ENCODE measurements at regions not wholly inside any gene's neighbourhood (a gene's known extent, or its start where the extent isn't known, plus 50 kb on each side); places are given as distances from the start of the nearest gene placed in this dataset.

GRCh38 chr12:131574395-131574771 lies 136.5 kb upstream of the SFSWAP start:
- H3K27me3 ChIP-seq (ENCODE audit: control insufficient read depth, insufficient read depth, low read length): no peaks in the 10 kb centered on the region
- WGBS, 2 experiments (ENCODE audit: extremely low coverage in 2 of 2, insufficient read length in 1 of 2): 0% methylated on average over 4 of the region's 10 CpGs; no CpG with 5 or more reads in 1 of the 2 experiments
- no peak overlapping the region for H4K91ac ChIP-seq (ENCODE audit: insufficient read depth, low read depth, low read length)
- H2BK15ac ChIP-seq (ENCODE audit: low read depth, low read length): no peak overlapping the region
- CTCF ChIA-PET: interaction anchor here (0.6 kb wide), 1 partner anchor 645 kb away, joined by 3 read pairs; no protein-coding TSS in a partner anchor
- H2BK120ac ChIP-seq (ENCODE audit: low read depth, low read length): no peak overlapping the region
- H4K5ac ChIP-seq (ENCODE audit: low read depth, low read length): no peak overlapping the region
- no peaks in the 10 kb centered on the region for H4K20me1 ChIP-seq (ENCODE audit: insufficient read depth, low read length)
- no peak overlapping the region for H4K8ac ChIP-seq (ENCODE audit: low read depth in 2 of 2, low read length in 2 of 2)
- H2AK5ac ChIP-seq (ENCODE audit: low read depth, low read length): no peak overlapping the region
- ATAC-seq (ENCODE audit: low read depth) (no peak), DNase-seq (no peak)
- H3K23ac ChIP-seq (ENCODE audit: low read depth, low read length): no peak overlapping the region
- H3K56ac ChIP-seq (ENCODE audit: extremely low read depth, insufficient read depth, low read length): no peak overlapping the region
- H3K4me1 ChIP-seq (ENCODE audit: control insufficient read depth, insufficient read depth, low read length): no peaks in the 10 kb centered on the region
- in situ Hi-C loops (cut with MboI; ENCODE audit: low sequenced_read_pairs): no loop called here
- dilution Hi-C loops (cut with HindIII; ENCODE audit: low sequenced_read_pairs, unreplicated experiment): no loop called here
- no peak overlapping the region for H2BK5ac ChIP-seq (ENCODE audit: low read depth, low read length, poor library complexity, severe bottlenecking)
- H3K9me3 ChIP-seq (ENCODE audit: control insufficient read depth, insufficient read depth, low read length): peaks cover 19% of the 10 kb centered on the region; the same call in 1 of the 2 replicates
- H3K18ac ChIP-seq (ENCODE audit: low read depth, low read length): no peak overlapping the region
- BruUV-seq (replicated peaks): no TSS peak
- TF ChIP-seq RCOR1 (IDR thresholded peaks at IDR 0.05; ENCODE audit: insufficient replicate concordance, low read length): no peak
- no peak for TF ChIP-seq FOS (IDR thresholded peaks at IDR 0.05; ENCODE audit: low read depth, low read length)
- no peak for TF ChIP-seq BHLHE40 (IDR thresholded peaks at IDR 0.05; ENCODE audit: low read depth, low read length)
- TF ChIP-seq CHD1 (IDR thresholded peaks at IDR 0.05; ENCODE audit: low read depth, low read length): no peak
- no peak for TF ChIP-seq NFE2L2 (IDR thresholded peaks at IDR 0.05; ENCODE audit: low read depth, low read length)
- TF ChIP-seq SMC3 (IDR thresholded peaks at IDR 0.05; ENCODE audit: low read depth, low read length): no peak
- no peak for TF ChIP-seq MAFK (IDR thresholded peaks at IDR 0.05; ENCODE audit: low read depth, low read length)
- TF ChIP-seq CTCF (conservative IDR thresholded peaks at IDR 0.05; ENCODE audit: low read depth, low read length): no peak
- TF ChIP-seq CEBPB (IDR thresholded peaks at IDR 0.05; ENCODE audit: low read depth, low read length): no peak
- TF ChIP-seq RAD21 (IDR thresholded peaks at IDR 0.05; ENCODE audit: low read length): no peak
- no peak for TF ChIP-seq RFX5 (IDR thresholded peaks at IDR 0.05; ENCODE audit: low read depth, low read length)
- TF ChIP-seq MAZ (IDR thresholded peaks at IDR 0.05; ENCODE audit: borderline replicate concordance, low read depth, low read length): no peak
- TF ChIP-seq POLR2A (IDR thresholded peaks at IDR 0.05; ENCODE audit: low read depth, low read length): no peak
- TF ChIP-seq USF2 (IDR thresholded peaks at IDR 0.05; ENCODE audit: low read depth, low read length): no peak
- TF ChIP-seq ELK1 (IDR thresholded peaks at IDR 0.05; ENCODE audit: borderline replicate concordance, low read depth, low read length): no peak
- no peak for TF ChIP-seq MXI1 (IDR thresholded peaks at IDR 0.05; ENCODE audit: borderline replicate concordance, low read depth, low read length)
- H3K79me1 ChIP-seq (ENCODE audit: low read depth in 1 of 2, low read length in 2 of 2): no peaks in the 10 kb centered on the region
- H3K27ac ChIP-seq (ENCODE audit: insufficient read depth, low read length): no peak overlapping the region
- no peak overlapping the region for H3K9ac ChIP-seq (ENCODE audit: low read depth, low read length)
- H3K4me2 ChIP-seq (ENCODE audit: low read depth, low read length): no peak overlapping the region
- no peak overlapping the region for H2BK20ac ChIP-seq (ENCODE audit: low read depth, low read length)
- POLR2A ChIA-PET (ENCODE audit: unreplicated experiment): no interaction called here
- intact Hi-C loops (cut with micrococcal nuclease): no loop called here
- H3K9me1 ChIP-seq (ENCODE audit: insufficient read depth, low read length): no peaks in the 10 kb centered on the region
- H3K4me3 ChIP-seq (ENCODE audit: insufficient read depth, low read depth, low read length): no peak overlapping the region
- H3K14ac ChIP-seq (replicated peaks; ENCODE audit: low read depth, low read length): no peak overlapping the region
- H3K36me3 ChIP-seq (ENCODE audit: control insufficient read depth, insufficient read depth, low read length): no peaks in the 10 kb centered on the region
- no peak overlapping the region for H3K4ac ChIP-seq (ENCODE audit: low read depth, low read length)
- no peak overlapping the region for H2AFZ ChIP-seq (replicated peaks; ENCODE audit: low read length, poor library complexity)
- H2AK9ac ChIP-seq (replicated peaks; ENCODE audit: low read depth, low read length, poor library complexity): no peak overlapping the region

Measured in IMR-90 (cell line).